Kidney (tissue), 13 donors: ENCODE measurements at regions not wholly inside any gene's neighbourhood (a gene's known extent, or its start where the extent isn't known, plus 50 kb on each side); places are given as distances from the start of the nearest gene placed in this dataset.

ENCODE experiments used
- DNase-seq, 5 donors: peaks; one replicate each; pipeline ENCODE4 v3.0.0-alpha.2; 2013 to 2020
- FAIRE-seq: peaks from 2 replicates; lab custom pipeline; 2012; peaks lifted over from hg19 to GRCh38; lab: Jason Lieb, UNC
- H3K27ac ChIP-seq, 2 donors: one replicate each; pipeline ENCODE4 v1.7.0; 2013; ENCODE audit warnings: low read depth in 2 of 2, low read length in 2 of 2, inconsistent platforms in 1 of 2
- H3K27me3 ChIP-seq: one replicate; pipeline ENCODE4 v1.7.1; 2013; ENCODE audit warnings: low read length, inconsistent platforms; ENCODE audit not compliant: control insufficient read depth, insufficient read depth
- H3K36me3 ChIP-seq, 3 donors: one replicate each; pipeline versions ENCODE4 v1.7.0 to v1.7.1; 2013; ENCODE audit warnings: low read length in 3 of 3, control low read depth in 1 of 3, inconsistent platforms in 1 of 3; ENCODE audit not compliant: insufficient read depth in 3 of 3, control insufficient read depth in 2 of 3
- H3K4me1 ChIP-seq, 3 donors: one replicate each; pipeline versions ENCODE4 v1.7.0 to v1.7.1; 2013; ENCODE audit warnings: low read length in 3 of 3, inconsistent platforms in 1 of 3, low read depth in 1 of 3; ENCODE audit not compliant: control insufficient read depth in 2 of 3, insufficient read depth in 2 of 3
- H3K4me3 ChIP-seq, 3 donors: one replicate each; pipeline versions ENCODE4 v1.7.0 to v1.8.1; 2013; ENCODE audit warnings: low read length in 3 of 3, control low read depth in 1 of 3, inconsistent platforms in 1 of 3
- H3K9ac ChIP-seq, 3 donors: one replicate each; pipeline versions ENCODE4 v1.7.0 to v1.7.1; 2013; ENCODE audit warnings: low read length in 3 of 3, control low read depth in 1 of 3, inconsistent platforms in 1 of 3
- H3K9me3 ChIP-seq, 3 donors: one replicate each; pipeline versions ENCODE4 v1.7.0 to v1.7.1; 2013; ENCODE audit warnings: low read length in 3 of 3, control low read depth in 1 of 3, inconsistent platforms in 1 of 3; ENCODE audit not compliant: control insufficient read depth in 2 of 3, insufficient read depth in 1 of 3
- CTCF ChIP-seq: IDR thresholded peaks from 3 replicates; pipeline ENCODE4 v1.5.1; 2012; ENCODE audit warnings: mild to moderate bottlenecking, moderate library complexity, borderline replicate concordance; ENCODE audit not compliant: insufficient read depth; ENCODE audit errors: extremely low read depth
- intact Hi-C: fragments of 100-400 bp; cut with DNase I; formaldehyde crosslinking; loops from one replicate; pipeline ENCODE4 v1.11.1; 2022
- donor health status: control.
- donor health status: control.
- donor health status: control.
- donor health status: control.
- donor health status: control.
- donor health status: DM: yes; HTN: yes; CAD: no.
- donor health status: Normal renal cell carcinoma (clear cell type).

DNA sequence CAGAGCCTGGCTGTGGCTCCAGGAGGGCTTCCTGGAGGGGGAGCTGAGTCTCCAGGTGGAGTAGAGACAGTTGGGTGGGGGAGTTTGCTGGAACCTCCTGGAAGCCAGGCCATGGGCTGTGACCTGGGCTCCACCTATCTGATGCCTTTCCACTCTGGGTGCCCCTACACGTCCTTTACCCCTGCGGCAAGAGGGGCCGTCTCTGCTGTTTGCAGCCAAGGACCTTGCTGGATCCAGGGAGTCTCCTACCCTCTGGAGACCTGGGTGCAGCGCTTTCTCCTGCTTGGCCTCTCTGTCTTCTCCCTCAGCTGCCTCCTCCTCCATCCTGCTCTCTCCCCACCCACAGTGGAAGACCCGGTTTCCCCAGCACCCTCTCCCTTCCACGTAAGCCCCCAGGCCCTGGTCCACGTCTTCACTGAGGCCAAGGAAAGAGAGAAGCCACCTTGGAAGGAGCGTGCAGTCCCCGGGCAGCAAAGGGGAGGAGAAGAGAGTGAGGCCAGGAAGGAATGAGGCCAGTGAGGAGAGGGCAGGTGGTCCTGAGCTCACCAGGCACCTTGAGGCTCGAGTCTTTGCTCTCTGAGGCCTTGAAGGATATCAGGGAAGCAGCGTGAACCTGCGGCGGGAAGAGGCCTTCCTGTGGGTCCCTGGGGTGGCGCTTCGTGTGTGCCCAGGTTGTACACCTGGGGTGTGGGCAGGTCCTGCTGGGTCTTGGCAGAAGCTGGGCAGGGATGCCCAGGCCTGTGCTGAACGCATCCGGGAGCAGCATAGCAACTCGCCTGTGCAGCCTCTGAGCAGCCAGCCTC is 294.3 kb upstream of the RTL1 start:
- no peaks in the 10 kb centered on the region for H3K27me3 ChIP-seq
- no peaks in the 10 kb centered on the region for H3K36me3 ChIP-seq
- DNase-seq (peak in 3 of 5 donors; percentile 6 to 48 (median 19)), FAIRE-seq (no peak)
- H3K4me3 ChIP-seq: no peak overlapping the region
- no peak overlapping the region for H3K27ac ChIP-seq
- no peak for TF ChIP-seq CTCF
- intact Hi-C loops: no loop called here
- no peak overlapping the region for H3K9ac ChIP-seq
- no peaks in the 10 kb centered on the region for H3K4me1 ChIP-seq
- H3K9me3 ChIP-seq: no peaks in the 10 kb centered on the region

- no peak overlapping the region for H3K9ac ChIP-seq
- FAIRE-seq (no peak), DNase-seq (peak in 2 of 5 donors; percentile 25 to 58)
- H3K4me3 ChIP-seq: no peak overlapping the region
- no peak overlapping the region for H3K27ac ChIP-seq
- peaks cover 0 to 7% (median 0%) of the 10 kb centered on the region in 3 donors for H3K9me3 ChIP-seq
- no peaks in the 10 kb centered on the region for H3K27me3 ChIP-seq
- TF ChIP-seq CTCF: no peak
- H3K36me3 ChIP-seq: no peaks in the 10 kb centered on the region
- intact Hi-C loops: no loop called here
- no peaks in the 10 kb centered on the region for H3K4me1 ChIP-seq
Measured at GRCh38 chr14:101198398-101199027, 295.0 kb upstream of the RTL1 start.

DNA sequence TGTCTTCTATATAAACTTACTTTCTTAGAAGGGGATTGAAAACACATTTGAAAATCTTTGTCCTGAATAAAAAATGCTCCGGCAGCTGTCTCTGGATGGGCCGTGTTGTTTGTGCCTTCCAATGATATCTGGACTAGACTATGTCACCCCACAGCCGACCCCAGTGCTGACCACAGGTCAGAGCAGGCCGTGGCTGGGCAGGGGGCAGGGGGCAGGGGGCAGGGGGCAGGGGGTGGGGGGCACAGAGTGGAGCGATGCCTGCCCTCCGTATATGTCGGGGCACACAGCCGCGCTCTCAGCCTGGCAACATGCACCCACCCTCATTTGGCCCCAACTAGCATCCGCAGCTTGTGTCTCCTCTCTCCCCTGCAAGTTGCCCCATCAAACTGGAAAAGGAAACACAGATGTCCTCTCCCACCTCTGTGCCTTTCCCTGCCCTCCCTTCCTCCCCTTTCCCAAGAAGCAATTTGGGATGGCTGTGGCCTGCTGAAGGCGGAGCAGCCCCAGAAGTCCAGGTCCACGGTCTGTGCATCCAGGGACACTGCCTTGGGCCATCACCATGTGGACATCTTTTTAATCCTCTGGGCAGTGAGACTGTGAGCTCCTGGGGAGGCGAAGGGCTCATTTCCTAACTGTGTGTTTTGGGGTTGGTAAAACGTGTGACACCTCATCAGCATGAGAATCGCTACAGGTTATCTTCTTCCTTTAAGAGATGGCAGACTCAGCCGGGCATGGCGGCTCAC is 295.7 kb upstream of the RTL1 start:
- Histone ChIP-seq H3K9ac (no peak overlapping the region), H3K4me1 (no peaks in the 10 kb centered on the region), H3K36me3 (no peaks in the 10 kb centered on the region), H3K27me3 (no peaks in the 10 kb centered on the region), H3K9me3 (peaks cover 0 to 8% (median 2%) of the 10 kb centered on the region in 3 donors), H3K27ac (no peak overlapping the region), H3K4me3 (no peak overlapping the region)
- DNase-seq (peak in 3 of 5 donors; percentile 4 to 45 (median 20)), FAIRE-seq (no peak)
- intact Hi-C loops: no loop called here
- no peak for TF ChIP-seq CTCF
